ENCODE measurements at regions not wholly inside any gene's neighbourhood (a gene's known extent, or its start where the extent isn't known, plus 50 kb on each side); places are given as distances from the start of the nearest gene placed in this dataset.
A peak's percentile ranks its signal among the peaks of the same experiment; 100 is the strongest.
"Not testable (repeated sequence)": the region's sequence is repeated elsewhere in the genome, so short reads cannot be mapped to it uniquely, and the experiment has no call there.

DNA sequence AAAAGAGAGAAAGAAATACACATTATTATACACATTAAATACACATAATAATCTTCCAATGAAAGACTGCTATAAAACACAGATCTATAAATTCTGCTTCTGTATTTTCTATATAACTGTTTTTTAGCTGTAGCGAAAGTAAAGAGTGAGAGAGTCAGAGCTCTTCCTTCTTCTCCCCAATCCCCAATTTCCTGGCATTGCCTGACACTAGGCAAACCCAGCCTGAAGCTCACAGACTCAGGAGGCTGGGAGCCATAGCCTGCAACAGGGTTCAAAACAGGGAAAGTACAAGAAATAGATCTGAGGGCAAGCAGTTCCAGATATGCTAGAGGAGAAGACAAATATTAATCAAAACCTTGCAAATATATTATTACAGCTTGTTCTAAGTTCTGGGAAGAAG lies 201.6 kb downstream of the HNRNPD start:
- ATAC-seq (replicated peaks): no peak
- no peak overlapping the region for H3K27ac Mint-ChIP-seq
- no peak overlapping the region for H3K4me3 Mint-ChIP-seq
- peaks cover 3% of the 10 kb centered on the region for H3K9me3 Mint-ChIP-seq
- H3K36me3 Mint-ChIP-seq (ENCODE audit: low read depth): no peaks in the 10 kb centered on the region
- no peaks in the 10 kb centered on the region for H3K4me1 Mint-ChIP-seq
- H3K27me3 Mint-ChIP-seq: peaks cover 7% of the 10 kb centered on the region

DNA sequence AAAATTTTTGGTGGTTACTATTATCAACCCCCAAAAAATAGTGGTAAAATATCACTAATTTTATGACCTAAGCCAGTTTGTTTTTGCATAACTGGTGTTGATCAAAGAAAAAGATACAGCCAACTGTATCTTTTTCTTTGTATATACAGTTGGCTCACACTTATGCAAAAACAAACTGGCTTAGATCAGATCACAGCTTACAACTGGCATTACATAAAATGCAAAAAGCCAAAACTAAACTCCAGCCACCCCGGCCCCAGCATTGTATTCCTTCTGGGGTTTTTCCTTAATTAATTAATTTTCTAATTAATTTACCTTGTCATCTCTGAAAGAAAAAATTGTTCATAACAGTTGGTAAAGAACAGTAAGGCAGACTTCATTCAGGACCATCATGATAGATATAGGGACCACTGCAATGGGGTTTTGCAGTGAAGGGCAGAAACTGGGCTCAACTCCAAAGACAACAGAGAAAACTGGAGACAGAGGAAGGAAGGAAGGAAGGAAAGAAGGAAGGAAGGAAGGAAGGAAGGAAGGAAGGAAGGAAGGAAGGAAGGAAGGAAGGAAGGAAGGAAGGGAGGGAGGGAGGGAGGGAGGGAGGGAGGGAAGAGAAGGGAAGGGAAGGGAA lies 202.1 kb downstream of the HNRNPD start:
- ATAC-seq (replicated peaks): no peak
- Mint-ChIP-seq H3K36me3 (ENCODE audit: low read depth) (no peaks in the 10 kb centered on the region), H3K27ac (no peak overlapping the region), H3K9me3 (peaks cover 3% of the 10 kb centered on the region), H3K4me3 (no peak overlapping the region), H3K27me3 (peaks cover 7% of the 10 kb centered on the region), H3K4me1 (no peaks in the 10 kb centered on the region)

DNA sequence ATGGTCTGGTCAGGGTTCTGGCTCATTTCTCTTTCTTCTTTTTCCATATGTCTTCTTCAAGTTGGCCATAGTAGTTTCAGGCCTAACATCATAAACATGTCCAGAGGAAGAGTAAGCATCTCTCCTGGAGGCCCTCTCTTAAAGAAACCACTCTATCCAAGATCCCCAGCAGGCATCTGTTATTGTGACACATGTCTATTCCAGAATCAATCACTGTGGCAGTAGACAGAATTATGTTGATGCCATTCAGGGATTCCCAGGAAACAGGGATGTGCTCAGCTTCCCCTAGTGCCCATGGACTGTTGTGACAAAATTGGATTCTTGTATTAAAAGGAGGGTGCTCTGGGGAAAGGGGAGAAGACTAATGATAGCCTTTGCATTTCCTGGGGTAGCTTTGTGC lies 224.0 kb downstream of the HNRNPD start:
- Mint-ChIP-seq H3K4me1 (no peaks in the 10 kb centered on the region), H3K36me3 (ENCODE audit: low read depth) (no peaks in the 10 kb centered on the region), H3K9me3 (peaks cover 6% of the 10 kb centered on the region), H3K4me3 (no peak overlapping the region), H3K27ac (no peak overlapping the region), H3K27me3 (no peaks in the 10 kb centered on the region)
- no peak for ATAC-seq (replicated peaks)

DNA sequence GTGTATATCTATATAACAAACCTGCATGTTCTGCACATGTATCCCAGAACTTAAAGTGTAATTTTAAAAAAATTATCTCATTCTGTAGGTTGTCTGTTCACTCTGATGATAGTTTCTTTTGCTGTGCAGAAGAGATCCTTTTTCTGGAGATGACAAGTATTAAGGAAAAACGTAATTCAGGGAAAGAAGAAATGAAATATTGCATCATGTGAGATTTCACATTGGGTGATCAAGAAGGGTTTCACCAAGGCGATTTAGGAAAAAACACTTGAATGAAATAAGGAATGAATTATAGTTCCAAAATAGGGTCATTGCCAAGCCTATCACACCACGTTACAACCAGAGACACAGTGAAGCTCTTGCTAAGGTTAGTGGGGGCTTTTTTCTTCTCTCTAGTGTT lies 227.9 kb downstream of the HNRNPD start:
- Mint-ChIP-seq H3K9me3 (no peaks in the 10 kb centered on the region), H3K36me3 (ENCODE audit: low read depth) (no peaks in the 10 kb centered on the region), H3K4me1 (no peaks in the 10 kb centered on the region), H3K27me3 (no peaks in the 10 kb centered on the region), H3K4me3 (no peak overlapping the region), H3K27ac (no peak overlapping the region)
- ATAC-seq (replicated peaks): no peak

DNA sequence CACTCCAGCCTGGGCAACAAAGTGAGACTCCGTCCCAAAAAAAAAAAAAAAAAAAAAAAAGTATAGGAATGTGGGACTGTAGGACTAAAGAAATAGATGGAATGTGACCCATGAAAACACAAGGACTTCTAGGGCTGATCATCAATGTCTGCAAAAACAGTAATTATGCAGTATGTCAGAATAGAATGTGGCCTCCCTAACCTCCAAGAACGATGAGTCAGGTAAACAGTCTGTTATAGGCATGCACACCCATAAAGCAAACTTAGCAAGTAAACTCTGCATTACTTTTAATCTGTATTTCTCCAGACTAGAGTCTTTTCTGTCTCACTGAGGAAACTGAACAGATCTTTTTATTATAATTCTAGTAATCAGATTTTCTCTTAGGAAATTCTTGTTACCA lies 233.4 kb downstream of the HNRNPD start:
- Mint-ChIP-seq H3K4me3 (no peak overlapping the region), H3K27me3 (no peaks in the 10 kb centered on the region), H3K27ac (no peak overlapping the region), H3K9me3 (no peaks in the 10 kb centered on the region), H3K4me1 (peaks cover 16% of the 10 kb centered on the region), H3K36me3 (ENCODE audit: low read depth) (no peaks in the 10 kb centered on the region)
- no peak for ATAC-seq (replicated peaks)

DNA sequence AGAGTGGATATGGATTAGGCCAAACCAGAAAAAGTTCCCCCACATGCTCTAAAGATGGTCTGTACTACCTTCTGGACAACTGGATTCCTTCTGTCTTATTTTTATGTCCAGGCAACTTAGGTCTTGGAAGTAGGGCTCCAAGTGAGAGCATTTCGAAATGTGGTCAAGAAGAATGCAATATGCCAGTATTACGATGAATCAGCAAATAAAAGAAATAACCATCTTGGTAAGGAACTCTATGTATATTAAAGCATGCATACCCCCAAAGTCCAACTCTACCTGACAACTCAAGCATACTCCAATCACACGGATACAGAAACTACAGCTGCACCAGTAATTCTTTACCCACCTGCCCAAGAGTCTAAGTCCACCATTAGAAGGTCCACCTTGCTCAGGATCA lies 234.5 kb downstream of the HNRNPD start:
- H3K4me1 Mint-ChIP-seq: peaks cover 16% of the 10 kb centered on the region
- ATAC-seq (replicated peaks): no peak
- H3K27me3 Mint-ChIP-seq: no peaks in the 10 kb centered on the region
- H3K36me3 Mint-ChIP-seq (ENCODE audit: low read depth): no peaks in the 10 kb centered on the region
- H3K4me3 Mint-ChIP-seq: no peak overlapping the region
- H3K9me3 Mint-ChIP-seq: no peaks in the 10 kb centered on the region
- no peak overlapping the region for H3K27ac Mint-ChIP-seq

DNA sequence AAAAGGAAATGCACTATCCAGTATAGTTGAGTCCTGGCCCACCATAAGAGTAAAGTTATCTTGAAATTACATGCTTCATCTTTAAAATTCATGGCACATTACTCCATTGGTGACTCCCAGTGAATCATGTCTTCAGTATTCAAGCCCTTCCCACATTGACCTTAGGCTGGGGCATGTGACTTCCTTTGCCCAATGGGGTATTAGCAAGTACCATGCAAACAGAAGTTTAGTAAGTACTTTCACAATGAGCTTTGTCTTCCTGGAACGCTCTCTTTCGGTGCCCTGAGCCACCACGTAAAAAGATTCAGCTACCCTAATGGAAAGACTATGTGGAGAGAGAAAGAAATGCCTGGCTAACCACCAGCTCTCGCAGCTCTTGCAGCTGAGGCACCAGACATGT lies 235.4 kb downstream of the HNRNPD start:
- H3K27me3 Mint-ChIP-seq: no peaks in the 10 kb centered on the region
- peak overlapping the region; percentile 44 for H3K27ac Mint-ChIP-seq
- peak overlapping the region; percentile 43 for H3K4me3 Mint-ChIP-seq
- no peaks in the 10 kb centered on the region for H3K36me3 Mint-ChIP-seq (ENCODE audit: low read depth)
- peak; percentile 97 for ATAC-seq (replicated peaks)
- H3K4me1 Mint-ChIP-seq: peaks cover 16% of the 10 kb centered on the region
- H3K9me3 Mint-ChIP-seq: no peaks in the 10 kb centered on the region

DNA sequence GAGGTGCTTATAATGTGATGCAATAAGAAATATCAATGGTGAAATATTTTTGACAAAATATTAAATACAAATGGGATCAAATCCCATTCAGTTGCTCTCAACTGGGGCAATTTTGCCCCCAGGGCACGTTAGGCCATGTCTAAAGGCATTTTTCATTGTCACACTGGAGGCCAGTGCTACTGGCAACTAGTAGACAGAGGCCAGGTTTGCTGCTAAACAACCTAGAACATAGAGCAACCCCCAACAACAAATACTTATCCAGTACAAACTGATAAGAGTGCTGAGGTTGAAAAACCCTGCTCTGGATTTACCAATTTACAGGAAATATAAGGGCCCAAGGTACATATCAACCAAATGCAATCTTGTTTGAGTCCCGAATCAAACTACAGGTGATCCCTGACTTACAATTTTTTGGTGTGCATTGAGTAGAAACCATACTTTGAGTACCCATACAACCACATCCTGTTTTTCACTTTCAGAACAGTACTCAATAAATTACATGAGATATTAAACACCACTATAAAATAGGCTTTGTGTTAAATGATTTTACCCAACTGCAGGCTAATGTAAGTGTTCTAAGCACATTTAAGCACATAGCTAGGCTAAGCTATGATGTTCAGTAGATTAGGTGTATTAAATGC lies 237.5 kb downstream of the HNRNPD start:
- H3K9me3 Mint-ChIP-seq: no peaks in the 10 kb centered on the region
- H3K4me1 Mint-ChIP-seq: peaks cover 16% of the 10 kb centered on the region
- H3K36me3 Mint-ChIP-seq (ENCODE audit: low read depth): no peaks in the 10 kb centered on the region
- H3K27me3 Mint-ChIP-seq: no peaks in the 10 kb centered on the region
- peak overlapping the region; percentile 53 for H3K4me3 Mint-ChIP-seq
- peak; percentile 40 for ATAC-seq (replicated peaks)
- H3K27ac Mint-ChIP-seq: peak overlapping the region; percentile 37

DNA sequence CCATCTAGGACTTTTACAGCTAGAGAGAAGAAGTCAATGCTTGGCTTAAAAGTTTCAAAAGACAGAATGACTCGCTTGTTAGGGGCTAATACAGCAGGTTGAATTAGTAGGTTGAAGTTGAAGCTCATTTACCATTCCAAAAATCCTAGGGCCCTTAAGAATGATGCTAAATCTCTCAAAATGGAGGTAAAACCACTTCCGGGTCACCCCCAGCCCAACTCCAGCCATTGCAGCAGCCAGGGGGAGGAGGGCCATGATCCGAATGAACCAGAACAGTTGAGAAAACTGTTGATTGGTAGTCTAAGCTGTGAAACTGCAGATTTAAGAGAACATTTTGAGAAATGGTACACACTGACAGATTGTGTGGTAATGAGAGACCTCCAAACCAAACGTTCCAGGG lies 245.4 kb downstream of the HNRNPD start:
- no peaks in the 10 kb centered on the region for H3K36me3 Mint-ChIP-seq (ENCODE audit: low read depth)
- no peak for ATAC-seq (replicated peaks)
- no peak overlapping the region for H3K27ac Mint-ChIP-seq
- H3K27me3 Mint-ChIP-seq: peaks cover 9% of the 10 kb centered on the region
- no peaks in the 10 kb centered on the region for H3K4me1 Mint-ChIP-seq
- H3K9me3 Mint-ChIP-seq: peaks cover 7% of the 10 kb centered on the region
- no peak overlapping the region for H3K4me3 Mint-ChIP-seq

DNA sequence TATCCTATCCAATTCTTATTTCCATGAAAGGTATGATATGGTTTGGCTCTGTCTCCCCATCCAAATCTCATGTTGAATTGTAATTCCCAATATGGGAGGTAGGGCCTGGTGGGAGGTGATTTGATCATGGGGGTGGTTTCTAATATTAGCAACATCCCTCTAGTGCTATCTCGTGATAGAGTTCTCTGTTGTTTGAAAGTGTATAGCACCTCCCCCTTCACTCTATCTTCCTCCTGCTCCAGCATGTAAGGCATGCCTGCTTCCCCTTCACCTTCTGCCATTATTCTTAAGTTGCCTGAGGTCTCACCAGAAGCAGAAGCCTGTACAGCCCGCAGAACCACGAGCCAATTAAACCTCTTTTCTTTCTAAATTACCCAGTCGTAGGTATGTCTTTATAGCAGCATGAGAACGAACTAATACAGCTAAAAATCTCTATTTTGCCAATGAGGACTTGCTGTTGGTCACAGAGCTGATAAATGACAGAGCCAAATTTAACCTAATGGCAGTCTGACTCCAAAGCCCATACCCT lies 247.2 kb downstream of the HNRNPD start:
- no peak for ATAC-seq (replicated peaks)
- Mint-ChIP-seq H3K36me3 (ENCODE audit: low read depth) (no peaks in the 10 kb centered on the region), H3K9me3 (peaks cover 7% of the 10 kb centered on the region), H3K27ac (no peak overlapping the region), H3K27me3 (peaks cover 9% of the 10 kb centered on the region), H3K4me1 (no peaks in the 10 kb centered on the region), H3K4me3 (no peak overlapping the region)

DNA sequence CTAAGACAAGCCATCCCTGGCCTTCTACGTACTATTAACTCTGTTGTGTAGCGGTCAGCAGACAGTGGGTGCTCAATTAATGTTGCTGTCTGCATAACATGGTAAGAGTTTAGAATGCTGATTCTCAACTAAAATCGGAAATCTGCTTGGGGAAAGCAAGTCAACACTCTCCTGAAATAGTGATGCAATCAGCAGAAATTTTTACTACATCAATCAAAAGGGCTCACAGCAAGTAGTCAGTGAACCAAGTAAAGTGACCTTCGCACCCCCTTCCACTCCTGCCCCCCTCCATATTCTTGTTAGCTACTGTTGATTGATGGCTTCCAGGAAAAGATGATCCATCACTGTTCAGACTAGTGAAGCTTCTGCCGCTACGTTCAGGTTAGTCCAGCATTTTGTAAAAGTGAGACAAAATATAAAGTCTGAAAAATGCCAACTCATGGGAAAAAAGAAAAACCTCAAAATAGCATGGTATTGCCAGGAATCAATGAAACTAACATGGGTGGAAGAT lies 247.9 kb downstream of the HNRNPD start:
- Mint-ChIP-seq H3K27me3 (peaks cover 9% of the 10 kb centered on the region), H3K9me3 (peaks cover 7% of the 10 kb centered on the region), H3K4me3 (no peak overlapping the region), H3K36me3 (ENCODE audit: low read depth) (no peaks in the 10 kb centered on the region), H3K4me1 (no peaks in the 10 kb centered on the region), H3K27ac (no peak overlapping the region)
- no peak for ATAC-seq (replicated peaks)

DNA sequence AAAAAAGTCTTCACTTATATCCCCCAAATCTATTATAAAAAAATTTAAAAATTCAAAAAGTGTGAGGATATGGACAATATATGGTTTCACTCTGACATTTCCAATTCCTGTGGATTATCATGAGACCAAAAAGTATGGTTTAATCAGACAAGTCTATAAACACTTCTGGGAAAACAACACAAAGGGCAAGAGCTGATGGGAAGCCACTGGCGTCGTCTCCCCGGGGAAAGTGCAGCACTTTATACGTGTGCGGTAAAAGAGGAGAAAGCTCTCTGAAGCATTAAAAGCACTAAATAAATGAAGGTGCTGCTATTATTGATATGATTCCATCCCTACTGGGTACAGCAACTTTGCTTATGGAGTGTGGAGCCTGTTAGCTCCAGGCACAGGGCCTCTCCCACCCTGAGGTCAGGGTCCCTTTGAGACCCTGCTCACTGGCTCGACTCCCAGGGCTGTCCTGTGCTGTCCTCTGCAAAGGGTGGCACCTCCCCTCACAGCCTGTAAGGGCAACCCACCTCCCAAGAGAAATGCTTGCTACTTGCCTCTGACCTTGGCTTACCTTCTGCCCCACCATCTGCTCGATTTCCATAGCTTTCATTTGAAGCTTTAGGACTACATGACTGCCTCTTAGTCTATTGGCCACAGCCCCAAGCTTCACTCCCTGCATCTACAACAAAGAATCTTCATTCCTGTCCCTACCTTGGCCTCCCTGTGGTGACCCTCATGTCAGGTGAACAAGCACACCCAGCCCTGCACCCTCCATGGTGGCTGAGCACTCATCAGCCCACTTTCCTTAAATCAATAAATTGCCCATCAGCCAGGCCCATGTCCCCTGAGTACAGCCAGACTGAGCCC lies 248.6 kb downstream of the HNRNPD start:
- H3K9me3 Mint-ChIP-seq: peaks cover 7% of the 10 kb centered on the region
- H3K36me3 Mint-ChIP-seq (ENCODE audit: low read depth): no peaks in the 10 kb centered on the region
- no peak for ATAC-seq (replicated peaks)
- H3K27ac Mint-ChIP-seq: no peak overlapping the region
- peaks cover 9% of the 10 kb centered on the region for H3K27me3 Mint-ChIP-seq
- no peak overlapping the region for H3K4me3 Mint-ChIP-seq
- no peaks in the 10 kb centered on the region for H3K4me1 Mint-ChIP-seq

DNA sequence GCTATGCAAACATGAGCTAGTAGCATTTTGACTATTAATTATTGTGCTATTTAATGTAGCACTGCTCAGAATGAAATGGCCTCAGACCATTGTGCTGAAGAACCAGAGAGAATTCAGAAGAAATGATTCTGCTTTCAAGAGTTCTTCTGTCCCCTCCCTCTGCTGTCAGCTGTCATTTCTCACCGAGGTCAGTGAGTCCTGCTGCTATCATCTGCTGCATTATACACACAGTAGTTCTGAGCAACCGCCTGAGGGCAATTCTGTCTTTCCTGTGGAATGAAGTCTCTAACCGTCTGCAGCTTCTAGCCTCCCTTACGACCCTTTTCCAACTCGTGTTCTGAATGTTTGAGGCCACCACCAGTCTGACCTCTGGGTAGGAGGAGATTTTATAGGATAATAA lies 249.4 kb downstream of the HNRNPD start:
- no peak for ATAC-seq (replicated peaks)
- Mint-ChIP-seq H3K9me3 (peaks cover 7% of the 10 kb centered on the region), H3K36me3 (ENCODE audit: low read depth) (no peaks in the 10 kb centered on the region), H3K4me1 (no peaks in the 10 kb centered on the region), H3K4me3 (no peak overlapping the region), H3K27me3 (peaks cover 8% of the 10 kb centered on the region), H3K27ac (no peak overlapping the region)

DNA sequence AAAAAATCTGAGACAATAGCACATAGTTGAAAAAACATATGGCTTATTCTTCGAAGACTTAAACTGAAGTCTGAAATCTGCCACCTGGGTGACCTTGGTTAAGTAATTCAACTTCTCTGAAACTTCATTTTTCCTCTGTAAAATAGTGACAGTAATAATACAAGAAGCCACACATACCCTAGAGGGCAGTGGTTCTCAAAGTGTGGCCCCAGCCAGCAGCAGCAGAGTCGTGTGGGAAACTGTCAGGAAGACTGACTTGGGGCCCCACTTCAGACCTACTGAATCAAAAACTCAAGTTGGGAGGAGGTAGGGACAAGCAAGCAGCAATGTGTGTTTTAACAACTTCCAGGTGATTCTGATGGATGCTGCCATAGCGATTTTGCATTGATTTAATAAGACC lies 249.9 kb downstream of the HNRNPD start:
- H3K36me3 Mint-ChIP-seq (ENCODE audit: low read depth): no peaks in the 10 kb centered on the region
- H3K4me3 Mint-ChIP-seq: no peak overlapping the region
- no peaks in the 10 kb centered on the region for H3K4me1 Mint-ChIP-seq
- H3K27ac Mint-ChIP-seq: no peak overlapping the region
- no peak for ATAC-seq (replicated peaks)
- peaks cover 4% of the 10 kb centered on the region for H3K27me3 Mint-ChIP-seq
- H3K9me3 Mint-ChIP-seq: peaks cover 4% of the 10 kb centered on the region

DNA sequence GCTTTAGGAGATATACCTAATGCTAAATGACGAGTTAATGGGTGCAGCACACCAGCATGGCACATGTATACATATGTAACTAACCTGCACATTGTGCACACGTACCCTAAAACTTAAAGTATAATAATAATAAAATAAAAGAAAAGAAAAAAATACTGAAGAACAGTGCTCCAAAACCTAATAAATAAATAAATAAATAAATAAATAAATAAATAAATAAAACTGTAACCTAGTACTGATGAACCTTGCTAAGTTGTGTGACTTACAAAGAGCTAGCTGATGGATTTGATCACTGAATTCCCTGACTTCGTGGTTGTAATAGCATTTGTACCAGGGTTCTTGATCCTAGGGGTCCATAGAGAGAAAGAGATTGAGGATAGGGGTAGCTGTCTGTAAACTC lies 258.6 kb downstream of the HNRNPD start:
- not testable (repeated sequence) for H3K4me1 Mint-ChIP-seq; H3K36me3 Mint-ChIP-seq (ENCODE audit: low read depth); H3K27ac Mint-ChIP-seq; H3K4me3 Mint-ChIP-seq; ATAC-seq (replicated peaks); H3K27me3 Mint-ChIP-seq; H3K9me3 Mint-ChIP-seq

All from activated T-helper 17 cell treated with anti-CD3 and anti-CD28 coated beads, Interleukin-2, amount 50 U/mL, for 72 hours (primary cell).